ENCODE measurements at regions not wholly inside any gene's neighbourhood (a gene's known extent, or its start where the extent isn't known, plus 50 kb on each side); places are given as distances from the start of the nearest gene placed in this dataset.
A peak's percentile ranks its signal among the peaks of the same experiment; 100 is the strongest.

DNA sequence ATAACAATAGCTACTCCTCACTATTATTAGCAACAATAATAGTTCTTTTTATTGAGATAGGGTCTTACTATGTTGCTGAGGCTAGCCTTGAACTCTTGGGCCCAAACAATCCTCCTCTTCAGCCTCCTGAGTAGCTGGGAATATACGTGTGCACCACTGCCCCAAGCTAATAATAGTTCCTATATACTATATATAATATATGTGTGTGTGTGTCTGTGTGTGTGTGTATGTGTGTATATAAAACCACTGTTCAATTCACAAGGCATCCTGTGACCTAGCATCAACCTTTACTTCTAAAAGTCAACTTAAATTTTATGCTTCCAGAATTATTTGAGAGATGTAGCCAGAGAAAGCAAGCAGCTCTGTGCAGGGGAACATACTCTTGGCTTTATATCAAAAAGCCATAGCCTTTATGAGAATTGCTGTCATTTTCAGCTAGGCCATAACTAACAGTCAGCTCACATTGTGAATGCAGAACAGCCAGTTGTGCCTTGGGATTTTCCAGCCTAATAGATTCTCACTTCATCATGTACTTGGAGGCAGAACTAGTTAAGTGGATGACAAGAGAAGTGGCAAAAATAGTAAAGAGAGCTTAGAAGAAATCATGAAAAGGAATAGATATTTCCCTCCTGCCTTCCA lies 665.5 kb downstream of the NYAP2 start:
- no peak for FAIRE-seq
- Histone ChIP-seq H3K27ac (ENCODE audit: low read depth in 2 of 2, low read length in 2 of 2) (no peak overlapping the region), H3K36me3 (ENCODE audit: control insufficient read depth in 2 of 3, insufficient read depth in 3 of 3, low read length in 3 of 3) (no peaks in the 10 kb centered on the region), H3K4me1 (ENCODE audit: control insufficient read depth in 2 of 3, insufficient read depth in 2 of 3, low read depth in 1 of 3, low read length in 3 of 3) (no peaks in the 10 kb centered on the region), H3K9ac (ENCODE audit: low read length in 3 of 3) (no peak overlapping the region), H3K9me3 (ENCODE audit: control insufficient read depth in 2 of 3, insufficient read depth in 1 of 3, low read length in 3 of 3) (no peaks in the 10 kb centered on the region), H3K27me3 (ENCODE audit: control insufficient read depth, insufficient read depth, low read length) (no peaks in the 10 kb centered on the region), H3K4me3 (ENCODE audit: low read length in 3 of 3) (no peak overlapping the region)
- DNase-seq, result peak in 1 of 5 donors; percentile 4
- intact Hi-C loops (cut with DNase I), result no loop called here
- TF ChIP-seq CTCF (IDR thresholded peaks at IDR 0.05; ENCODE audit: borderline replicate concordance, extremely low read depth, insufficient read depth), result no peak

DNA sequence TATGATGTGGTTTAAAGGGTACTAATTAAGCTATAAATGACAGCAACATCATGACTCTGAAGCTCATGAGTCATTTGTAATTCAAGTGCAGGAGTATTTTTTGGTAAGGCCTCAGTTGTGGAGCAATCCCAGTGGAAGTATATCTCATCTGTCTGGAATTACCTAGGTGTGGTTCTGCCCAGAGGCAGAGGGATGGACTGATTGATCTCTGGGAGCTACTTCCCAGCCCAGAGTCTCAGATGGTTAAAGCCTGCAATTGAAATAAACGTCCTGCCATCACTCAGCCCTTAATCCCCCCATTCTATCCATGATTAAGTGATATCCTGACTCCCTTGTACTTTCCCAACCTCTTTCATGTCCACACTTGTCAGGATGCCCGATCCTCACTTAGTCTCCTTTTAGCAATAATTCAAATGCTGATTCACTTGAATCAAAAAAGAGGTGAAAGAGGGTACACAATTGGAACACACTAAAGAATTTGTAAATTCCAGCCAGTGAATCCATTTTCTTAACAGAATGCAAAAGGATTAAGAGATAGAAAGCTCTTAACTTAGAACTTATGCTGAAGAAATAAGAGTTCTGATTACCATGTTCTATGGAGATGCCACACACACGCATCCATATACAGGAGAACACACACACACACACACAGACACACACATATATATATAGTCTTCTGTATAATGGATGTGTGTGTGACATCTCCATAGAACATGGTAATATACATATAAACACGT lies 664.4 kb downstream of the NYAP2 start:
- DNase-seq (no peak), FAIRE-seq (no peak)
- H3K9ac ChIP-seq (ENCODE audit: low read length in 3 of 3), result no peak overlapping the region
- intact Hi-C loops (cut with DNase I), result no loop called here
- H3K27ac ChIP-seq (ENCODE audit: low read depth in 2 of 2, low read length in 2 of 2), result no peak overlapping the region
- no peaks in the 10 kb centered on the region for H3K27me3 ChIP-seq (ENCODE audit: control insufficient read depth, insufficient read depth, low read length)
- H3K36me3 ChIP-seq (ENCODE audit: control insufficient read depth in 2 of 3, insufficient read depth in 3 of 3, low read length in 3 of 3), result no peaks in the 10 kb centered on the region
- no peak for TF ChIP-seq CTCF (IDR thresholded peaks at IDR 0.05; ENCODE audit: borderline replicate concordance, extremely low read depth, insufficient read depth)
- H3K9me3 ChIP-seq (ENCODE audit: control insufficient read depth in 2 of 3, insufficient read depth in 1 of 3, low read length in 3 of 3), result no peaks in the 10 kb centered on the region
- H3K4me3 ChIP-seq (ENCODE audit: low read length in 3 of 3), result no peak overlapping the region
- no peaks in the 10 kb centered on the region for H3K4me1 ChIP-seq (ENCODE audit: control insufficient read depth in 2 of 3, insufficient read depth in 2 of 3, low read depth in 1 of 3, low read length in 3 of 3)

- H3K4me3 ChIP-seq (ENCODE audit: low read length in 3 of 3), result no peak overlapping the region
- H3K4me1 ChIP-seq (ENCODE audit: control insufficient read depth in 2 of 3, insufficient read depth in 2 of 3, low read depth in 1 of 3, low read length in 3 of 3), result no peaks in the 10 kb centered on the region
- FAIRE-seq (no peak), DNase-seq (no peak)
- H3K27ac ChIP-seq (ENCODE audit: low read depth in 2 of 2, low read length in 2 of 2), result no peak overlapping the region
- no peaks in the 10 kb centered on the region for H3K27me3 ChIP-seq (ENCODE audit: control insufficient read depth, insufficient read depth, low read length)
- intact Hi-C loops (cut with DNase I), result no loop called here
- no peaks in the 10 kb centered on the region for H3K9me3 ChIP-seq (ENCODE audit: control insufficient read depth in 2 of 3, insufficient read depth in 1 of 3, low read length in 3 of 3)
- H3K36me3 ChIP-seq (ENCODE audit: control insufficient read depth in 2 of 3, insufficient read depth in 3 of 3, low read length in 3 of 3), result no peaks in the 10 kb centered on the region
- no peak overlapping the region for H3K9ac ChIP-seq (ENCODE audit: low read length in 3 of 3)
- no peak for TF ChIP-seq CTCF (IDR thresholded peaks at IDR 0.05; ENCODE audit: borderline replicate concordance, extremely low read depth, insufficient read depth)
These were observed 660.6 kb downstream of the NYAP2 start for GRCh38 chr2:226059961-226060627.
